Osteoblast (primary cell): ENCODE measurements at regions not wholly inside any gene's neighbourhood (a gene's known extent, or its start where the extent isn't known, plus 50 kb on each side); places are given as distances from the start of the nearest gene placed in this dataset.
"Not testable (repeated sequence)": the region's sequence is repeated elsewhere in the genome, so short reads cannot be mapped to it uniquely, and the experiment has no call there.

Source experiments
- DNase-seq: peaks from one replicate; pipeline ENCODE4 v3.0.0; 2011; ENCODE audit warnings: low spot score, mixed read lengths; ENCODE audit not compliant: insufficient read length; ENCODE audit errors: missing footprints
- H2AFZ ChIP-seq: 2 replicates; pipeline ENCODE4 v1.6.0; 2011; ENCODE audit warnings: mild to moderate bottlenecking, low read length
- H3K27ac ChIP-seq: 2 replicates; pipeline ENCODE4 v1.5.1; 2011; ENCODE audit warnings: mild to moderate bottlenecking, low read depth, low read length, moderate library complexity
- H3K27me3 ChIP-seq: 2 replicates; pipeline ENCODE4 v1.6.0; 2012; ENCODE audit warnings: mild to moderate bottlenecking, control low read depth, inconsistent platforms, low read length, moderate library complexity; ENCODE audit not compliant: insufficient read depth
- H3K36me3 ChIP-seq: 2 replicates; pipeline ENCODE4 v1.5.1; 2011; ENCODE audit warnings: mild to moderate bottlenecking, low read length, control low read depth, moderate library complexity; ENCODE audit not compliant: insufficient read depth
- H3K4me1 ChIP-seq: 2 replicates; pipeline ENCODE4 v1.5.1; 2011; ENCODE audit warnings: mild to moderate bottlenecking, low read length, control low read depth, moderate library complexity; ENCODE audit not compliant: insufficient read depth
- H3K4me2 ChIP-seq: 2 replicates; pipeline ENCODE4 v1.6.0; 2011; ENCODE audit warnings: mild to moderate bottlenecking, low read length; ENCODE audit not compliant: insufficient read depth
- H3K4me3 ChIP-seq: fragments of 200-600 bp; sonication (generic); 3 replicates; pipeline ENCODE4 v1.5.1; 2012; ENCODE audit warnings: mild to moderate bottlenecking, low read length, inconsistent platforms; ENCODE audit not compliant: insufficient read depth
- H3K79me2 ChIP-seq: 2 replicates; pipeline ENCODE4 v1.6.0; 2012; ENCODE audit warnings: mild to moderate bottlenecking, low read length, control low read depth, inconsistent platforms; ENCODE audit not compliant: insufficient read depth
- H3K9me3 ChIP-seq: 2 replicates; pipeline ENCODE4 v1.5.1; 2011; ENCODE audit warnings: low read depth, low read length, control low read depth
- H4K20me1 ChIP-seq: 2 replicates; pipeline ENCODE4 v1.6.0; 2012; ENCODE audit warnings: mild to moderate bottlenecking, low read length, control low read depth; ENCODE audit not compliant: insufficient read depth
- TF ChIP-seq, protein P1 (sequence below): IDR thresholded peaks from 2 replicates; pipeline ENCODE4 v1.5.1; 2011; ENCODE audit warnings: mild to moderate bottlenecking, low read depth, low read length, moderate library complexity; ENCODE audit errors: extremely low read depth

DNA sequence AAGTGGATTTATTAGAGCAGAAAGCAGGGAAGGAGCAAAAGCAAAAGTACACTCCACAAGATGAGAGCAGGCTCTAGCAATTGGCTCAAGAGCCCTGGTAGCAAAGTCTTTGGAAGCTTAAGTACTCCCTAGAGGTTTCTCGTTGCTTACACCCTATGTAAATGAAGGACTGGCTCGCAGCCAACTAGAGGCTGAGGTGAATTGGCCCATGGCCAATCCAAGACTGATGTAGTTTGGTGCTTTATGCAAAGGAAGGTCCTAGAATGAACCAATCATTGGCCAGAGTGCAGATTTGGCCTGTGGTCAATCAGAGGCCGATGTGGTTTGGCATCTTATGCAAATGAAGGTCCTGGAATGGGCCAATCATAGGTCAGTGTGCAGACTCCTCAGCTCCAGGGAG lies 191.3 kb upstream of the ARID1B start:
- Histone ChIP-seq H3K79me2 (no peaks in the 10 kb centered on the region), H3K27ac (no peak overlapping the region), H3K36me3 (no peaks in the 10 kb centered on the region), H3K4me1 (peaks cover 4% of the 10 kb centered on the region), H3K4me3 (no peak overlapping the region), H4K20me1 (no peaks in the 10 kb centered on the region), H3K4me2 (no peak overlapping the region), H3K9me3 (no peaks in the 10 kb centered on the region), H3K27me3 (no peaks in the 10 kb centered on the region), H2AFZ (no peak overlapping the region)
- no peak for DNase-seq
- TF ChIP-seq, protein P1, sequence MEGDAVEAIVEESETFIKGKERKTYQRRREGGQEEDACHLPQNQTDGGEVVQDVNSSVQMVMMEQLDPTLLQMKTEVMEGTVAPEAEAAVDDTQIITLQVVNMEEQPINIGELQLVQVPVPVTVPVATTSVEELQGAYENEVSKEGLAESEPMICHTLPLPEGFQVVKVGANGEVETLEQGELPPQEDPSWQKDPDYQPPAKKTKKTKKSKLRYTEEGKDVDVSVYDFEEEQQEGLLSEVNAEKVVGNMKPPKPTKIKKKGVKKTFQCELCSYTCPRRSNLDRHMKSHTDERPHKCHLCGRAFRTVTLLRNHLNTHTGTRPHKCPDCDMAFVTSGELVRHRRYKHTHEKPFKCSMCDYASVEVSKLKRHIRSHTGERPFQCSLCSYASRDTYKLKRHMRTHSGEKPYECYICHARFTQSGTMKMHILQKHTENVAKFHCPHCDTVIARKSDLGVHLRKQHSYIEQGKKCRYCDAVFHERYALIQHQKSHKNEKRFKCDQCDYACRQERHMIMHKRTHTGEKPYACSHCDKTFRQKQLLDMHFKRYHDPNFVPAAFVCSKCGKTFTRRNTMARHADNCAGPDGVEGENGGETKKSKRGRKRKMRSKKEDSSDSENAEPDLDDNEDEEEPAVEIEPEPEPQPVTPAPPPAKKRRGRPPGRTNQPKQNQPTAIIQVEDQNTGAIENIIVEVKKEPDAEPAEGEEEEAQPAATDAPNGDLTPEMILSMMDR = no peak

DNA sequence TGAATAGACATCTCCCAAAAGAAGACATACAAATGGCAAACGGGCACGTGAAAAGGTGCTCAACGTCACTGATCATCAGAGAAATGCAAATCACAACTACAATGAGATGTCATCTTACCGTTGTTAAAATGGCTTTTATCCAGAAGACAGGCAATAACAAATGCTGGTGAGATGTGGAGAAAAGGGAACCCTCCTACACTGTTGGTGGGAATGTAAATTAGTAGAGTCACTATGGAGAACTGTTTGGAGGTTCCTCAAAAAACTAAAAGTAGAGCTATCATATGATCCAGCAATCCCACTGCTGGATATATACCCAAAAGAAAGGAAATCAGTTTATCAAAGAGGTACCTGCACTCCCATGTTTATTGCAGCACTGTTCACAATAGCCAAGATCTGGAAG lies 193.1 kb upstream of the ARID1B start:
- DNase-seq, H3K27me3 ChIP-seq, H3K4me2 ChIP-seq, H2AFZ ChIP-seq, H3K4me1 ChIP-seq, H3K4me3 ChIP-seq, H3K79me2 ChIP-seq, H3K27ac ChIP-seq, H3K9me3 ChIP-seq, H3K36me3 ChIP-seq, H4K20me1 ChIP-seq: not testable (repeated sequence)

DNA sequence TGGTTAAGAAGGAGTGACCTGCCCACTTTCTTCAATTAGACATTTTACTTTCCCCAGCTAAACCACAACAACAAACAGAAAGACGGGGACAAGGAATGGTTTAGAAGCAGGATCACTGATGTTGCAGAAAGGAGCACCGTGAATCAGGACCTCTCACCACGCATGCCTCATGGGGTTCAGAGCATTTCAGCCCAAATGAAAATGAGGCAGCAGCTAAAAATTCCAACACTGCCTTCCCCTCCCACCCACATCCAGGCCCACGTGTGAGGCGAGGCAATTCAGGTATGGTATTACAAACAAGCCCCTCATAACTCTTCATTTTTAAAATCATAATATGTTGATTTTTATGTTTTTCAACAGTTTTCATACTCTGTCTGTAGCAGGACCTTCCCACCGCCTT lies 194.1 kb upstream of the ARID1B start:
- Histone ChIP-seq H3K4me1 (no peaks in the 10 kb centered on the region), H3K27me3 (no peaks in the 10 kb centered on the region), H3K9me3 (no peaks in the 10 kb centered on the region), H3K27ac (no peak overlapping the region), H2AFZ (no peak overlapping the region), H3K4me3 (no peak overlapping the region), H3K79me2 (no peaks in the 10 kb centered on the region), H3K4me2 (no peak overlapping the region), H3K36me3 (no peaks in the 10 kb centered on the region), H4K20me1 (no peaks in the 10 kb centered on the region)
- TF ChIP-seq, protein P1 = no peak
- DNase-seq = no peak

DNA sequence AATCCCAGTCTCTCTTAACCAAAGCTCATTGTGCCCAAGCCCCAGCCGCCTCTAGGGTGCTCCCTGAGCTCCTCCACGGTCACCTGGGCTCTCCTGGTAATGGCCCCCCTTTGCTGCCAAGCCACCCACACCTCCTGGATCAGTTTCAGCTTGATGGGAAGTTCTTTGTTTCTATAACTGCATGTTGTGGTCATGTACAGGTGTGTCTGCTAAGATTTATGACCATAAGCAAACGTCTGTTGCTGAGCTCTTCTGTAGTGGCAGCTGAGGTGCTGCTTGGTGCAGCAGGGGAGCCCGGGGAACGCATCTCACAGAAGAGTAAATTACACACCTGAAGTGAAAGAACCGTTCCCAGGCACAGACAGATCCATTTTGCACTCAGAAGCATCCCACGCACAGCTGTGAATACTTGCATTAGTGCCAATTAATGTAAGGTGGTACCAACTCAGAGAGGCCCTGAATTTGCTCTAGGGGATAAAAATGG lies 194.6 kb upstream of the ARID1B start:
- Histone ChIP-seq H3K4me2 (no peak overlapping the region), H3K4me3 (no peak overlapping the region), H3K36me3 (no peaks in the 10 kb centered on the region), H3K4me1 (no peaks in the 10 kb centered on the region), H2AFZ (no peak overlapping the region), H3K9me3 (no peaks in the 10 kb centered on the region), H3K79me2 (no peaks in the 10 kb centered on the region), H3K27me3 (no peaks in the 10 kb centered on the region), H3K27ac (no peak overlapping the region), H4K20me1 (no peaks in the 10 kb centered on the region)
- TF ChIP-seq, protein P1 = no peak
- DNase-seq = no peak

DNA sequence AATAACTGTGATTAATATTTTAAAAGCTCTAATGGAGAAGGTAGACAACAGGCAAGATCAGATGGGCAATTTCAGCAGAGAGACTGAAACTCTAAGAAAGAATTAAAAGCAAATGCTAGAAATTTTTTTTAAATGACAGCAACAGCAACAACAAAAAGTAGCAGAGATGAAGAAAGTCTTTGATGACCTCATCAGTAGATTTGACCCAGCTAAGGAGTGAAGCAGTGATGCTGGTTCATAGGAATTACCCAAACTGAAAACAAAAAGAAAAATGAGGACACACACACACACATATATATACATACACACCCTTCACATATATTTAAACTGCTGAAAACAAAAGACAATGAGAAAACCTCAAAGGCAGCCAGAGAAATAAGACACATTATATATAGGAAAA lies 197.6 kb upstream of the ARID1B start:
- DNase-seq = no peak
- Histone ChIP-seq H2AFZ (no peak overlapping the region), H3K79me2 (no peaks in the 10 kb centered on the region), H3K27me3 (no peaks in the 10 kb centered on the region), H3K27ac (no peak overlapping the region), H3K4me2 (no peak overlapping the region), H3K9me3 (no peaks in the 10 kb centered on the region), H3K4me1 (no peaks in the 10 kb centered on the region), H3K4me3 (no peak overlapping the region), H4K20me1 (no peaks in the 10 kb centered on the region), H3K36me3 (no peaks in the 10 kb centered on the region)
- TF ChIP-seq, protein P1 = no peak
